ENCODE measurements at regions not wholly inside any gene's neighbourhood (a gene's known extent, or its start where the extent isn't known, plus 50 kb on each side); places are given as distances from the start of the nearest gene placed in this dataset.
"Not testable (repeated sequence)": the region's sequence is repeated elsewhere in the genome, so short reads cannot be mapped to it uniquely, and the experiment has no call there.

DNA sequence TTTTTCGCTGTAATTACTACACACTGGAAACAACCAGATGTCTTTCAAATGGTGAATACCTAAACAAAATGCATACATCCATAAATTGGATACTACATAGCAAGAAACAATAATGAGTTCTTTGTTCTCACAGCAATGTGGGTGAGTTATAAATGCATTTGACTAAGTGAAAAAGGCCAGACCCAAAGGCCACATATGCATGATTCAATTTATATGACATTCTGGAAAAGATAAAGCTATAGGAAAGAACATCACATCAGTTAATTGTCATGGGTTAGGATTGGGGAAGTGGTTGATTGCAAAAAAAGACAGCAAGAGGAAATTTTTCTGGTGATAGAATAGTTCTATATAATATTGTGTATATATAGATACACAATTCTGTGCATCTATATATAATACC lies 198.9 kb downstream of the CYLC2 start:
- Histone ChIP-seq H3K27ac (ENCODE audit: poor library complexity, severe bottlenecking) (no peak overlapping the region), H3K27me3 (ENCODE audit: insufficient read depth, poor library complexity, severe bottlenecking) (no peaks in the 10 kb centered on the region), H3K36me3 (ENCODE audit: low read depth) (no peaks in the 10 kb centered on the region), H3K4me3 (ENCODE audit: severe bottlenecking) (no peak overlapping the region), H3K9me3 (ENCODE audit: severe bottlenecking) (no peaks in the 10 kb centered on the region), H3K4me1 (ENCODE audit: insufficient read depth, poor library complexity, severe bottlenecking) (no peaks in the 10 kb centered on the region)
- no peak for DNase-seq (ENCODE audit: low spot score)
- no peak for ATAC-seq (ENCODE audit: low read depth)
- TF ChIP-seq, protein P1, sequence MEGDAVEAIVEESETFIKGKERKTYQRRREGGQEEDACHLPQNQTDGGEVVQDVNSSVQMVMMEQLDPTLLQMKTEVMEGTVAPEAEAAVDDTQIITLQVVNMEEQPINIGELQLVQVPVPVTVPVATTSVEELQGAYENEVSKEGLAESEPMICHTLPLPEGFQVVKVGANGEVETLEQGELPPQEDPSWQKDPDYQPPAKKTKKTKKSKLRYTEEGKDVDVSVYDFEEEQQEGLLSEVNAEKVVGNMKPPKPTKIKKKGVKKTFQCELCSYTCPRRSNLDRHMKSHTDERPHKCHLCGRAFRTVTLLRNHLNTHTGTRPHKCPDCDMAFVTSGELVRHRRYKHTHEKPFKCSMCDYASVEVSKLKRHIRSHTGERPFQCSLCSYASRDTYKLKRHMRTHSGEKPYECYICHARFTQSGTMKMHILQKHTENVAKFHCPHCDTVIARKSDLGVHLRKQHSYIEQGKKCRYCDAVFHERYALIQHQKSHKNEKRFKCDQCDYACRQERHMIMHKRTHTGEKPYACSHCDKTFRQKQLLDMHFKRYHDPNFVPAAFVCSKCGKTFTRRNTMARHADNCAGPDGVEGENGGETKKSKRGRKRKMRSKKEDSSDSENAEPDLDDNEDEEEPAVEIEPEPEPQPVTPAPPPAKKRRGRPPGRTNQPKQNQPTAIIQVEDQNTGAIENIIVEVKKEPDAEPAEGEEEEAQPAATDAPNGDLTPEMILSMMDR (IDR thresholded peaks at IDR 0.05; ENCODE audit: poor library complexity, severe bottlenecking): no peak

DNA sequence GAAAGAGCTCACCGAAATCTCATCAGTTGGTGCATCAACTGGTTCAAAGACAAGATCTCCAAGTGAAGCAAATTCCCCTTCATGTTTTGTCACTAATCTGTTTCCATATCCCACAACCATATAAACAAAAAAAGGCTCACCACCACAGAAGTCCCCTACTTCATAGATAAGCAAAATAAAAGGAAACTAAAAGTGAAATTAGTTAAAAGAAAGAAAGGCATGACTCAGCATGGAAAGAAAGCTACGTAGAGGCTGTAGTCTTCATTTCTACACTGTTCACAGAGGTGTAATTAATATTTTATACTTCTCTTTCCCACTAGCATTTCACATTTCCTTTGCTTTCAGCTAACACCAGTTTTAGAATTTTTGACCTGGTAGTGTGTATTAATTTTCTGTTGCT lies 208.0 kb downstream of the CYLC2 start:
- no peak overlapping the region for H3K4me3 ChIP-seq (ENCODE audit: severe bottlenecking)
- H3K27me3 ChIP-seq (ENCODE audit: insufficient read depth, poor library complexity, severe bottlenecking): no peaks in the 10 kb centered on the region
- TF ChIP-seq, protein P1 (IDR thresholded peaks at IDR 0.05; ENCODE audit: poor library complexity, severe bottlenecking): no peak
- no peak for DNase-seq (ENCODE audit: low spot score)
- ATAC-seq (ENCODE audit: low read depth): no peak
- H3K36me3 ChIP-seq (ENCODE audit: low read depth): no peaks in the 10 kb centered on the region
- no peaks in the 10 kb centered on the region for H3K4me1 ChIP-seq (ENCODE audit: insufficient read depth, poor library complexity, severe bottlenecking)
- no peak overlapping the region for H3K27ac ChIP-seq (ENCODE audit: poor library complexity, severe bottlenecking)
- H3K9me3 ChIP-seq (ENCODE audit: severe bottlenecking): no peaks in the 10 kb centered on the region

GRCh38 chr9:103205881-103206585 lies 210.9 kb downstream of the CYLC2 start:
- not testable (repeated sequence) for H3K27ac ChIP-seq (ENCODE audit: poor library complexity, severe bottlenecking); ATAC-seq (ENCODE audit: low read depth); H3K27me3 ChIP-seq (ENCODE audit: insufficient read depth, poor library complexity, severe bottlenecking); DNase-seq (ENCODE audit: low spot score); H3K9me3 ChIP-seq (ENCODE audit: severe bottlenecking); H3K4me3 ChIP-seq (ENCODE audit: severe bottlenecking); H3K36me3 ChIP-seq (ENCODE audit: low read depth); H3K4me1 ChIP-seq (ENCODE audit: insufficient read depth, poor library complexity, severe bottlenecking)

GRCh38 chr9:103210607-103211006 lies 215.5 kb downstream of the CYLC2 start:
- no peaks in the 10 kb centered on the region for H3K4me1 ChIP-seq (ENCODE audit: insufficient read depth, poor library complexity, severe bottlenecking)
- ATAC-seq (ENCODE audit: low read depth) (no peak), DNase-seq (ENCODE audit: low spot score) (no peak)
- H3K9me3 ChIP-seq (ENCODE audit: severe bottlenecking): no peaks in the 10 kb centered on the region
- H3K27me3 ChIP-seq (ENCODE audit: insufficient read depth, poor library complexity, severe bottlenecking): no peaks in the 10 kb centered on the region
- no peak overlapping the region for H3K27ac ChIP-seq (ENCODE audit: poor library complexity, severe bottlenecking)
- TF ChIP-seq, protein P1 (IDR thresholded peaks at IDR 0.05; ENCODE audit: poor library complexity, severe bottlenecking): no peak
- H3K36me3 ChIP-seq (ENCODE audit: low read depth): no peaks in the 10 kb centered on the region
- no peak overlapping the region for H3K4me3 ChIP-seq (ENCODE audit: severe bottlenecking)

GRCh38 chr9:103215197-103215596 lies 220.1 kb downstream of the CYLC2 start:
- no peak overlapping the region for H3K4me3 ChIP-seq (ENCODE audit: severe bottlenecking)
- H3K36me3 ChIP-seq (ENCODE audit: low read depth): no peaks in the 10 kb centered on the region
- no peak for DNase-seq (ENCODE audit: low spot score)
- no peaks in the 10 kb centered on the region for H3K27me3 ChIP-seq (ENCODE audit: insufficient read depth, poor library complexity, severe bottlenecking)
- ATAC-seq (ENCODE audit: low read depth): no peak
- no peaks in the 10 kb centered on the region for H3K4me1 ChIP-seq (ENCODE audit: insufficient read depth, poor library complexity, severe bottlenecking)
- no peak overlapping the region for H3K27ac ChIP-seq (ENCODE audit: poor library complexity, severe bottlenecking)
- H3K9me3 ChIP-seq (ENCODE audit: severe bottlenecking): no peaks in the 10 kb centered on the region
- TF ChIP-seq, protein P1 (IDR thresholded peaks at IDR 0.05; ENCODE audit: poor library complexity, severe bottlenecking): no peak

Measured in RWPE2 (cell line).